Endothelial cell (in vitro differentiated cells): ENCODE measurements at regions not wholly inside any gene's neighbourhood (a gene's known extent, or its start where the extent isn't known, plus 50 kb on each side); places are given as distances from the start of the nearest gene placed in this dataset.

Experiments
- DNase-seq: peaks from one replicate; pipeline ENCODE4 v3.0.0; 2021; ENCODE audit warnings: low spot score
- H3K27ac Mint-ChIP-seq: one replicate; pipeline ENCODE4 v1.8.0; 2021; ENCODE audit warnings: mixed read lengths, inconsistent platforms; ENCODE audit not compliant: unreplicated experiment
- H3K27me3 Mint-ChIP-seq: one replicate; pipeline ENCODE4 v1.8.0; 2021; ENCODE audit warnings: mild to moderate bottlenecking, moderate library complexity, mixed read lengths, inconsistent platforms; ENCODE audit not compliant: unreplicated experiment
- H3K36me3 Mint-ChIP-seq: one replicate; pipeline ENCODE4 v1.8.0; 2021; ENCODE audit warnings: mild to moderate bottlenecking, low read depth, mixed read lengths, inconsistent platforms; ENCODE audit not compliant: unreplicated experiment
- H3K4me1 Mint-ChIP-seq: one replicate; pipeline ENCODE4 v1.8.0; 2021; ENCODE audit warnings: mild to moderate bottlenecking, mixed read lengths, inconsistent platforms; ENCODE audit not compliant: unreplicated experiment
- H3K4me3 Mint-ChIP-seq: one replicate; pipeline ENCODE4 v1.8.0; 2021; ENCODE audit warnings: mild to moderate bottlenecking, mixed read lengths, inconsistent platforms; ENCODE audit not compliant: unreplicated experiment
- H3K9me3 Mint-ChIP-seq: one replicate; pipeline ENCODE4 v1.8.0; 2021; ENCODE audit warnings: mixed read lengths, inconsistent platforms; ENCODE audit not compliant: unreplicated experiment
- TF ChIP-seq, protein P1 (sequence below): fragments of 200-600 bp; sonication (generic); IDR thresholded peaks from one replicate; pipeline ENCODE4 v1.5.0; 2021; ENCODE audit warnings: antibody characterized with exemption; ENCODE audit not compliant: unreplicated experiment

DNA sequence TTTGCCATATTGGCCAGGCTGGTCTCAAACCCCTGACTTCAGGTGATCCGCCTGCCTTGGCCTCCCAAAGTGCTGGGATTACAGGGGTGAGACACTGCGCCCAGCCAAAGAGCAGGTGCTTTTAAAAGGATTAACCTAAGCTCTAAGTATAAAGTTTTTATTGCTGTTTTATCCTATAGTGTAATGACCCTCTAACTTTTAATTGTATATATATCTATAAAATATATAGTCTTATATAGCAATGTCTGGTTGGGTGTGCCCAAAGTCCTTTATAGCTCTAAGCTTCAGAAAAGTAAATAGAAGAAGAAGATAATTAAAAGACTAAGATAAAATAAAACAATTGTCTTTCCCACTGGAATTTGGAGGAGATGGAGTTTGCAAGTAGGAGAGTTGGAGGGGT lies 73.8 kb upstream of the ATP5PO start:
- Mint-ChIP-seq H3K4me3 (no peak overlapping the region), H3K27ac (no peak overlapping the region), H3K36me3 (peaks cover 6% of the 10 kb centered on the region), H3K9me3 (no peaks in the 10 kb centered on the region), H3K27me3 (peaks cover 8% of the 10 kb centered on the region), H3K4me1 (peaks cover 46% of the 10 kb centered on the region)
- DNase-seq, result no peak
- TF ChIP-seq, protein P1, sequence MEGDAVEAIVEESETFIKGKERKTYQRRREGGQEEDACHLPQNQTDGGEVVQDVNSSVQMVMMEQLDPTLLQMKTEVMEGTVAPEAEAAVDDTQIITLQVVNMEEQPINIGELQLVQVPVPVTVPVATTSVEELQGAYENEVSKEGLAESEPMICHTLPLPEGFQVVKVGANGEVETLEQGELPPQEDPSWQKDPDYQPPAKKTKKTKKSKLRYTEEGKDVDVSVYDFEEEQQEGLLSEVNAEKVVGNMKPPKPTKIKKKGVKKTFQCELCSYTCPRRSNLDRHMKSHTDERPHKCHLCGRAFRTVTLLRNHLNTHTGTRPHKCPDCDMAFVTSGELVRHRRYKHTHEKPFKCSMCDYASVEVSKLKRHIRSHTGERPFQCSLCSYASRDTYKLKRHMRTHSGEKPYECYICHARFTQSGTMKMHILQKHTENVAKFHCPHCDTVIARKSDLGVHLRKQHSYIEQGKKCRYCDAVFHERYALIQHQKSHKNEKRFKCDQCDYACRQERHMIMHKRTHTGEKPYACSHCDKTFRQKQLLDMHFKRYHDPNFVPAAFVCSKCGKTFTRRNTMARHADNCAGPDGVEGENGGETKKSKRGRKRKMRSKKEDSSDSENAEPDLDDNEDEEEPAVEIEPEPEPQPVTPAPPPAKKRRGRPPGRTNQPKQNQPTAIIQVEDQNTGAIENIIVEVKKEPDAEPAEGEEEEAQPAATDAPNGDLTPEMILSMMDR, result no peak

- Mint-ChIP-seq H3K4me3 (no peak overlapping the region), H3K27me3 (peaks cover 6% of the 10 kb centered on the region), H3K27ac (no peak overlapping the region), H3K36me3 (peaks cover 6% of the 10 kb centered on the region), H3K4me1 (peaks cover 38% of the 10 kb centered on the region), H3K9me3 (no peaks in the 10 kb centered on the region)
- TF ChIP-seq, protein P1, result no peak
- DNase-seq, result no peak
Measured at GRCh38 chr21:33988237-33989017, 72.8 kb upstream of the ATP5PO start.

DNA sequence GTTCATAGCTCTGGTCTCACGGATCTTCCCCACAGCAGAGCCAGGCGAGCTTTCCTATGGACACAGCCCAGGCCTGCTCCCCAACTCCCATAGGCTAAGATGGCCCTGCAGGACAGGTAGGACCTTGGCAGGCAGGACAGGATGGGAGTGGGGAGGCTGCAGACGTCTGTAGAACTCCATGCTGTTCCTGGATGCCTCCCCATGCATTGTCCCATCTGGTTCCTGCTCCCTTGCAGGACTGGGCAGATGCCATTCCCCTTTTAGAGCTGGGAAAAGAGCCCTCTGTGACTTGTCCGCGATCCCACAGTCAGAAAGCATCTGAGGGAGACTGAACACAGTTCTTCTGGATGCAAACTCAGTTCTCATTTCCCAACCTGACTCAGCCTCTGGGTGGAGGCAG lies 71.9 kb upstream of the ATP5PO start:
- H3K27ac Mint-ChIP-seq, result no peak overlapping the region
- no peak overlapping the region for H3K4me3 Mint-ChIP-seq
- no peaks in the 10 kb centered on the region for H3K9me3 Mint-ChIP-seq
- H3K36me3 Mint-ChIP-seq, result peaks cover 6% of the 10 kb centered on the region
- H3K27me3 Mint-ChIP-seq, result peaks cover 6% of the 10 kb centered on the region
- no peak for DNase-seq
- TF ChIP-seq, protein P1, result no peak
- H3K4me1 Mint-ChIP-seq, result peaks cover 31% of the 10 kb centered on the region

DNA sequence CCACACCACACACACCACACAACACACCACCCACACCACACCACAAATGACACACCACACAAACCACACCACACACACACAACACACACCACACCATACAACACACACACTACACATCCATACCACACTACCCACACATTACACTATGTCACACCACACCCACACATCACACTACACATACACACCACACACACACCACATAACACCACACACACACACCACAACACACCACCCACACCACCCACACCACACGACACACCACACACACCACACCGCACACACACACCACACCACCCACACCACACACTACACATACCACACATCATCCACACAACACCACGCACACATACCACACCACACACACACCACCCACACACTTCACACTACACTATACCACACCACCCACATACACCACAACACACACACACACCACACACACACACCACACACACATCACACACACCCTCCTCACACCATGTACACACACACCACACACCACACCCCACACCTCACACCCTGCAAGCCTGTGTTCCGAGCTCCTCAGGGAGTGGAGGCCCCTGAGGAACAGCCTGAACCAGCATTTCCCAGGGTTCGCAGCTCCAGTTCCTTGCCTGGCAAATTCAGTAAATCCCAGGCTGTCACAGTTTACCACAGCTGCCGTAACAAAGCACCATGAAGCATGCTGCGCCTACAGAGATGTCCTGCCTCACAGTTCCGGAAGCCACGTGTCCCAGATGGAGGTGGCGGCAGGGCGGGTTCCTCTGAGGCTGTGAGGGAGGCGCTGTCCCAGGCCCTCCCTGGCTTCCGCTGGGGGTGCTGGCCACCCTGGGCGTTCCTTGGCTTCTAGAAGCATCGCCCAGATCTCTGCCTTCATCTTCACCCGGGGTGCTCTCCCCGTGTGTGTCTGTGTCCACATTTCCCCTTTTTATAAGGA lies 69.8 kb upstream of the ATP5PO start:
- Mint-ChIP-seq H3K9me3 (no peaks in the 10 kb centered on the region), H3K4me3 (no peak overlapping the region), H3K27ac (no peak overlapping the region), H3K4me1 (peaks cover 11% of the 10 kb centered on the region), H3K27me3 (peaks cover 2% of the 10 kb centered on the region), H3K36me3 (peaks cover 6% of the 10 kb centered on the region)
- DNase-seq, result no peak
- TF ChIP-seq, protein P1, result no peak

DNA sequence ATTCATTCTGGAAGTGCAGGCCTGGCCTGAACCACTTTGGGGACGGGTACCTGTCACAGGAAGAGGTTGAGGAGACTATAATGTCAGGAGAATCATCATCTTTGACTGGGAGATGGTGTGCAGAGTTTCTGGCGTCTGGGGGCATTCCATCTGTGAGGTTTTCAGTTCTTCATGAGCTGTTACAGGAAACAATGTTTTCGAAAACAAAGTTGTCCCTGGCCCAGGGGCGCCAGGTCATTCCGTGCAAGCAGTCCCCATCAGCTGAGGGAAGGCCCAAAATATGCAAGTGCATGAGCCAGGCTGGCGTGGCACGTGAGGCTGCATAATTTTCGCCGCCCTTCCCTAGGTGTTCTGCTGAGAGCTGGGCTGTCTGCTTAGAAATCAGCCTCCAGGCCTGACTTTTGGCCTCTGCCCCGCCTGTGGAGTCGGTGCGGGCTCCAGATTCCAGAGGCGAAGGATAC lies 68.4 kb upstream of the ATP5PO start:
- DNase-seq, result no peak
- Mint-ChIP-seq H3K4me3 (no peak overlapping the region), H3K4me1 (peaks cover 11% of the 10 kb centered on the region), H3K36me3 (peaks cover 6% of the 10 kb centered on the region), H3K27me3 (peaks cover 2% of the 10 kb centered on the region), H3K27ac (no peak overlapping the region), H3K9me3 (no peaks in the 10 kb centered on the region)
- TF ChIP-seq, protein P1, result no peak
